ENCODE measurements at regions not wholly inside any gene's neighbourhood (a gene's known extent, or its start where the extent isn't known, plus 50 kb on each side); places are given as distances from the start of the nearest gene placed in this dataset.

DNA sequence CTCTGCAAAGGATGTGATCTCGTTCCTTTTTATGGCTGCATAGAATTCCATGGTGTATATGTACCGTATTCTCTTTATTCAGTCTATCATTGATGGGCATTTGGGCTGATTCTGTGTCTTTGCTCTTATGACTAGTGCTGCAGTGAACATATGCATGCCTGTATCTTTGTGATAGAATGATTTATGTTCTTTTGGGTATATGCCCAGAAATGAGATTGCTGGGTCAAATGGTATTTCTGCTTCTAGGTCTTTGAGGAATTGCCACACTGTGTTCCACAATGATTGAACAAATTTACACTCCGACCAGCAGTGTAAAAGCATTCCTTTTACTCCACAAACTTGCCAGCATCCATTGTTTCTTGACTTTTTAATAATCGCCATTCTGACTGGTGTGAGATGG, 60.2 kb upstream of the ADORA2B start:
- no peak overlapping the region for H3K27ac Mint-ChIP-seq

DNA sequence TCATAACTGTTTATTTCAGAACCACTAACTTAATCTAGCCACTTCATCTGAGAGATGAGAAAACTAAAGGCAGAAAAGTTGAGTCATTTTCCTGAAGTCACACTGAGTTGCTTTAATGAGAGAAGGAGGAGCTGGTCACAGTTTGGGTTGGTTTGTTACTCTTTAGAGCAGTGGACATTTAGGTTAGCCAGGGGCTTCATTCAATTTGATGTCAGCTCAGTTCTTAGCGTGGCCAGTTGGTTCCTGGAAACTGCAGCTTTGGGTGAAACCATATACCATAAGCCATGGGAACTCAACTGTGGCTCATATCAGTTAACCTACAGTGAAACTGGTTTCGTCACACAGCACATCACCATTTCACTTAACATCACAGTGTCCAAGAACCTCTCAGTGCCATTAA, 59.2 kb upstream of the ADORA2B start:
- no peak overlapping the region for H3K27ac Mint-ChIP-seq
- no peak for DNase-seq
- TF ChIP-seq, protein P1, sequence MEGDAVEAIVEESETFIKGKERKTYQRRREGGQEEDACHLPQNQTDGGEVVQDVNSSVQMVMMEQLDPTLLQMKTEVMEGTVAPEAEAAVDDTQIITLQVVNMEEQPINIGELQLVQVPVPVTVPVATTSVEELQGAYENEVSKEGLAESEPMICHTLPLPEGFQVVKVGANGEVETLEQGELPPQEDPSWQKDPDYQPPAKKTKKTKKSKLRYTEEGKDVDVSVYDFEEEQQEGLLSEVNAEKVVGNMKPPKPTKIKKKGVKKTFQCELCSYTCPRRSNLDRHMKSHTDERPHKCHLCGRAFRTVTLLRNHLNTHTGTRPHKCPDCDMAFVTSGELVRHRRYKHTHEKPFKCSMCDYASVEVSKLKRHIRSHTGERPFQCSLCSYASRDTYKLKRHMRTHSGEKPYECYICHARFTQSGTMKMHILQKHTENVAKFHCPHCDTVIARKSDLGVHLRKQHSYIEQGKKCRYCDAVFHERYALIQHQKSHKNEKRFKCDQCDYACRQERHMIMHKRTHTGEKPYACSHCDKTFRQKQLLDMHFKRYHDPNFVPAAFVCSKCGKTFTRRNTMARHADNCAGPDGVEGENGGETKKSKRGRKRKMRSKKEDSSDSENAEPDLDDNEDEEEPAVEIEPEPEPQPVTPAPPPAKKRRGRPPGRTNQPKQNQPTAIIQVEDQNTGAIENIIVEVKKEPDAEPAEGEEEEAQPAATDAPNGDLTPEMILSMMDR (IDR thresholded peaks at IDR 0.05): no peak
- H3K27me3 Mint-ChIP-seq (ENCODE audit: insufficient read depth): peaks cover 13% of the 10 kb centered on the region
- no peaks in the 10 kb centered on the region for H3K36me3 Mint-ChIP-seq (ENCODE audit: low read depth)
- H3K4me3 Mint-ChIP-seq: no peak overlapping the region
- H3K9me3 Mint-ChIP-seq: no peaks in the 10 kb centered on the region
- H3K4me1 Mint-ChIP-seq (ENCODE audit: low read depth): peaks cover 21% of the 10 kb centered on the region

More for the DNA sequence above, 60.2 kb upstream of the ADORA2B start:
- Mint-ChIP-seq H3K9me3 (no peaks in the 10 kb centered on the region), H3K4me3 (no peak overlapping the region), H3K27me3 (ENCODE audit: insufficient read depth) (peaks cover 9% of the 10 kb centered on the region), H3K4me1 (ENCODE audit: low read depth) (peaks cover 21% of the 10 kb centered on the region), H3K36me3 (ENCODE audit: low read depth) (no peaks in the 10 kb centered on the region)
- DNase-seq: no peak
- TF ChIP-seq, protein P1 (IDR thresholded peaks at IDR 0.05): no peak

DNA sequence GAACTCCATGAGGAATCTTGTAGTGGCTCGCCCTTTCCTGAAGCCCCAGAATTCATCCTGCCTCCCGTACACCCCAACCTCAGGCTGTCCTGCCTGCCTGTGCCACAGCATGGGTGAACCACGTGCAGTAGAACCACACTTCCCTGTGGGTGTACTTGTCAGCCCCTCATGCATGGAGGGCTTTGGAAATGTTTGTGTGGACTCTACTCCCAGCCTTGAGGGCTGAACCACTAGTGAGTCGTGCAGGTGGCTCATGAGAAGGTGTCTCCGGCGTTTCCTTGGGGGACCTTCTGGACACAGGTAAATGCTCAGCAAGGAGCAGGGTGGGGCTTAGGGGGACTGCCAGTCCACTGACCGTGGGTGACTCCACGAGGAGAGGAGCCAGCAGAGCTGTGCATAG, 58.7 kb upstream of the ADORA2B start:
- no peak overlapping the region for H3K4me3 Mint-ChIP-seq
- H3K4me1 Mint-ChIP-seq (ENCODE audit: low read depth): peaks cover 21% of the 10 kb centered on the region
- no peak for DNase-seq
- no peak overlapping the region for H3K27ac Mint-ChIP-seq
- no peaks in the 10 kb centered on the region for H3K9me3 Mint-ChIP-seq
- TF ChIP-seq, protein P1 (IDR thresholded peaks at IDR 0.05): no peak
- peaks cover 13% of the 10 kb centered on the region for H3K27me3 Mint-ChIP-seq (ENCODE audit: insufficient read depth)
- no peaks in the 10 kb centered on the region for H3K36me3 Mint-ChIP-seq (ENCODE audit: low read depth)

DNA sequence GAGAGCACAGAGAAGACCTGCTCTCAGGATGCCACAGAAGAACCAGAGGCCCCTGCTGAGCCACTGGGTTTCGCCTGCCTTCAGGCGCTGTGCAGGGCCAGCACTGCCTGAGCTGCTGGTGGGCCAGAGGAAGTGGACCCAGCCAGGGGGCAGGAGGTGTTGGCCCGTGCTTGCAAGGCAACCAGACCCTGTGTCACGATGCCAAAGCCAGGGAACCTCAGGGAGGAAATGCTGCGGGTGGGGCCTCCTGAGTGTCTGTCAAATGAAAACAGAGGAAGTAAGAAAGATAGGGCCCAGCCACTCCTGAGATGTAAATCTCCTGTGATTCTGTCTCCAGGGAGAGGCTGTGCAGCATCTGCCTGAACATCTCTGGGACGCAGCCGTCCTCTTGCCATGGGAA, 58.1 kb upstream of the ADORA2B start:
- Mint-ChIP-seq H3K4me3 (no peak overlapping the region), H3K36me3 (ENCODE audit: low read depth) (no peaks in the 10 kb centered on the region), H3K27ac (no peak overlapping the region), H3K27me3 (ENCODE audit: insufficient read depth) (peaks cover 13% of the 10 kb centered on the region), H3K4me1 (ENCODE audit: low read depth) (peaks cover 21% of the 10 kb centered on the region), H3K9me3 (no peaks in the 10 kb centered on the region)
- TF ChIP-seq, protein P1 (IDR thresholded peaks at IDR 0.05): no peak
- no peak for DNase-seq

DNA sequence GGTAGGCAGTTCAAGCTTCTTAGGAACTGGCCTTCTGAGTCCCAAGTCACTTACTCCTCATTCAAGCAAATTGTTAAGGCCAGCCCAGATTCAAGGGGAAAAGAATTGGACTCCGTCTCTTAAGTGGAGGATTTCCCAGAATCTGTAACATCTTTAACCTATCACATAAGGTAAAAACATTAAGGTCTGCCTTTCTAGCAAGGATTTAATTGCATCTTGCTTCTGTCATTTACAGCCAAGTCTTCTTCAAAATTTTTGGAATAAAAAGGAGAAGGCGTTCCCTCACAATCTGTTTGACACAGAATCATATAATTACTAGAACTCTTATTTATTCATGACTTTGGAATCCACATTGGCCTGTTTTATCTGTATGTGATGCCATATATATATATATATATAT, 56.5 kb upstream of the ADORA2B start:
- Mint-ChIP-seq H3K4me1 (ENCODE audit: low read depth) (peaks cover 19% of the 10 kb centered on the region), H3K4me3 (no peak overlapping the region), H3K9me3 (no peaks in the 10 kb centered on the region), H3K27ac (no peak overlapping the region), H3K27me3 (ENCODE audit: insufficient read depth) (peaks cover 17% of the 10 kb centered on the region), H3K36me3 (ENCODE audit: low read depth) (no peaks in the 10 kb centered on the region)
- DNase-seq: no peak
- TF ChIP-seq, protein P1 (IDR thresholded peaks at IDR 0.05): no peak

DNA sequence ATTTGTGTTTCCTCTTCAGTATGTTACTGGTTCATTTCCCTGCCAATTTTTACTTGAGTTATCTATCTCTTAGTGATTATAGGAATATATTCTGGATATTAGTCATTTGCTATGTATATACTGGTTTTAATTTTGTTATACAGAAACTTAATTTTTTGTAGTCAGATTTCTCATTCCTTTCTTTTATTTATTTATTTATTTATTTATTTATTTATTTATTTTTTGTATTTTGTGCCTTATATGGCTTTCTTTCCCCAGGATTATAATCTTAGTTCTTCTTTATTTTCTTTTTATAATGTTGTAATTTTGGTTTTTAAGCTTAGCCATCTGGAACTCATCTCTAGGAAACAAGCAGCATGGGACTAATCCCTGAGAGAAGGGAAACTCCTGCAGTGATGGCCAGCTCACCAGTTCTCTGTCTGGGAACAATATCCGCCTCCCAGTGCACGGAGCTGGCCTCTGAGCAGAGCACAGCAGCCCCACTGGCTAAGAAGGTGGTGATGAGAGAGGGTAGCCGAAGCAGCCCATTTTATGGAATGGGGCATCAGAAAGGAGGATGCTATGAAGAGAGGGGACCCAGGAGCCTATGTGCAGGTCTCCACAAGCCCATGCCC, 54.5 kb upstream of the ADORA2B start:
- no peaks in the 10 kb centered on the region for H3K9me3 Mint-ChIP-seq
- no peak overlapping the region for H3K27ac Mint-ChIP-seq
- H3K4me3 Mint-ChIP-seq: no peak overlapping the region
- H3K27me3 Mint-ChIP-seq (ENCODE audit: insufficient read depth): peaks cover 21% of the 10 kb centered on the region
- DNase-seq: no peak
- H3K36me3 Mint-ChIP-seq (ENCODE audit: low read depth): no peaks in the 10 kb centered on the region
- TF ChIP-seq, protein P1 (IDR thresholded peaks at IDR 0.05): no peak
- peaks cover 6% of the 10 kb centered on the region for H3K4me1 Mint-ChIP-seq (ENCODE audit: low read depth)
